SK-N-SH treated with all-trans-retinoic acid at 6 μM for 48 hours (cell line): ENCODE measurements at regions not wholly inside any gene's neighbourhood (a gene's known extent, or its start where the extent isn't known, plus 50 kb on each side); places are given as distances from the start of the nearest gene placed in this dataset.

Source experiments
- ATAC-seq: fragments of 200-7000 bp; cut with Tn5 transposase; 3 replicates; pipeline ENCODE4 v1.9.1; 2020; ENCODE audit warnings: mild to moderate bottlenecking, moderate library complexity
- ARNTL ChIP-seq: fragments of 450-650 bp; formaldehyde crosslinking; IDR thresholded peaks from 2 replicates; pipeline ENCODE4 v1.5.0; 2020; ENCODE audit warnings: low read depth, mild to moderate bottlenecking, moderate library complexity, borderline replicate concordance
- CREB5 ChIP-seq: fragments of 250-450 bp; sonication (Bioruptor Pico); IDR thresholded peaks from 2 replicates; pipeline ENCODE4 v1.5.1; 2020; ENCODE audit warnings: low read depth, mild to moderate bottlenecking, moderate library complexity
- CSRNP3 ChIP-seq: fragments of 250-450 bp; sonication (Bioruptor Pico); IDR thresholded peaks from 2 replicates; pipeline ENCODE4 v1.5.1; 2021; ENCODE audit warnings: mild to moderate bottlenecking, moderate library complexity
- ESRRG ChIP-seq: fragments of 250-450 bp; sonication (Bioruptor Pico); IDR thresholded peaks from 2 replicates; pipeline ENCODE4 v1.6.1; 2021; ENCODE audit warnings: mild to moderate bottlenecking
- GLIS3 ChIP-seq: fragments of 250-450 bp; sonication (Bioruptor Pico); IDR thresholded peaks from 2 replicates; pipeline ENCODE4 v1.5.0; 2020; ENCODE audit warnings: mild to moderate bottlenecking, moderate library complexity
- ISL1 ChIP-seq: fragments of 250-450 bp; sonication (Bioruptor Pico); IDR thresholded peaks from 2 replicates; pipeline ENCODE4 v2.1.2; 2022; ENCODE audit warnings: mild to moderate bottlenecking, moderate library complexity
- PATZ1 ChIP-seq: fragments of 250-450 bp; sonication (Bioruptor Pico); IDR thresholded peaks from 2 replicates; pipeline ENCODE4 v1.8.0; 2020; ENCODE audit warnings: mild to moderate bottlenecking, moderate library complexity, borderline replicate concordance
- POU6F1 ChIP-seq: fragments of 250-450 bp; sonication (Bioruptor Pico); IDR thresholded peaks from 2 replicates; pipeline ENCODE4 v1.8.0; 2021; ENCODE audit warnings: low read depth, mild to moderate bottlenecking, moderate library complexity, borderline replicate concordance
- PPARA ChIP-seq: fragments of 250-450 bp; sonication (Bioruptor Pico); IDR thresholded peaks from 2 replicates; pipeline ENCODE4 v1.5.0; 2020; ENCODE audit warnings: mild to moderate bottlenecking, borderline replicate concordance
- RARB ChIP-seq: fragments of 250-450 bp; sonication (Bioruptor Pico); IDR thresholded peaks from 2 replicates; pipeline ENCODE4 v1.8.0; 2021; ENCODE audit warnings: mild to moderate bottlenecking, moderate library complexity
- SNAI2 ChIP-seq: fragments of 250-450 bp; sonication (Bioruptor Pico); IDR thresholded peaks from 2 replicates; pipeline ENCODE4 v1.5.0; 2020; ENCODE audit warnings: mild to moderate bottlenecking, moderate library complexity
- TCF4 ChIP-seq: fragments of 250-450 bp; sonication (Bioruptor Pico); IDR thresholded peaks from 2 replicates; pipeline ENCODE4 v1.8.0; 2021; ENCODE audit warnings: mild to moderate bottlenecking, moderate library complexity, borderline replicate concordance
- TOX ChIP-seq: fragments of 250-450 bp; sonication (Bioruptor Pico); IDR thresholded peaks from 2 replicates; pipeline ENCODE4 v1.8.0; 2021; ENCODE audit warnings: mild to moderate bottlenecking, moderate library complexity, borderline replicate concordance
- TSHZ2 ChIP-seq: fragments of 250-450 bp; sonication (Bioruptor Pico); IDR thresholded peaks from 2 replicates; pipeline ENCODE4 v1.5.0; 2020; ENCODE audit warnings: mild to moderate bottlenecking, moderate library complexity
- ZC3H10 ChIP-seq: fragments of 250-450 bp; sonication (Bioruptor Pico); IDR thresholded peaks from 2 replicates; pipeline ENCODE4 v1.5.1; 2021; ENCODE audit warnings: mild to moderate bottlenecking, moderate library complexity
- ZFP3 ChIP-seq: fragments of 250-450 bp; sonication (Bioruptor Pico); IDR thresholded peaks from 2 replicates; pipeline ENCODE4 v1.5.0; 2020; ENCODE audit warnings: mild to moderate bottlenecking, moderate library complexity
- ZFP30 ChIP-seq: fragments of 450-650 bp; formaldehyde crosslinking; IDR thresholded peaks from 2 replicates; pipeline ENCODE4 v1.5.0; 2022; ENCODE audit warnings: mild to moderate bottlenecking, moderate library complexity
- ZNF565 ChIP-seq: fragments of 450-650 bp; formaldehyde crosslinking; conservative IDR thresholded peaks from 2 replicates; pipeline ENCODE4 v1.5.0; 2020; ENCODE audit warnings: low read depth, mild to moderate bottlenecking, moderate library complexity
- ZNF70 ChIP-seq: fragments of 450-650 bp; formaldehyde crosslinking; IDR thresholded peaks from 2 replicates; pipeline ENCODE4 v1.5.0; 2020; ENCODE audit warnings: mild to moderate bottlenecking, moderate library complexity
- ZNF8 ChIP-seq: fragments of 450-650 bp; formaldehyde crosslinking; IDR thresholded peaks from 2 replicates; pipeline ENCODE4 v1.5.0; 2020; ENCODE audit warnings: mild to moderate bottlenecking, moderate library complexity

- no peak for ATAC-seq
- TF ChIP-seq TOX (no peak), ARNTL (CRISPR knock-in tag) (no peak), GLIS3 (CRISPR knock-in tag) (no peak), PPARA (no peak), PATZ1 (CRISPR knock-in tag) (no peak), TSHZ2 (CRISPR knock-in tag) (no peak), ZC3H10 (CRISPR knock-in tag) (no peak), CREB5 (no peak), ZNF8 (no peak), RARB (CRISPR knock-in tag) (no peak), POU6F1 (CRISPR knock-in tag) (no peak)
- TF ChIP-seq, all 23 proteins: peak for 0
Measured at GRCh38 chr10:78600740-78601139, 468.0 kb upstream of the ZMIZ1 start.

- TF ChIP-seq ISL1 (no peak), ZNF565 (CRISPR knock-in tag) (no peak), GLIS3 (CRISPR knock-in tag) (no peak), ESRRG (CRISPR knock-in tag) (no peak), ZNF8 (no peak), SNAI2 (CRISPR knock-in tag) (no peak), ZFP3 (CRISPR knock-in tag) (no peak), TOX (no peak), TSHZ2 (CRISPR knock-in tag) (no peak), PPARA (no peak), TCF4 (CRISPR knock-in tag) (no peak), POU6F1 (CRISPR knock-in tag) (no peak), ZFP30 (CRISPR knock-in tag) (no peak), CSRNP3 (CRISPR knock-in tag) (no peak), ZNF70 (no peak), ARNTL (CRISPR knock-in tag) (no peak)
- no peak for ATAC-seq
Measured at GRCh38 chr10:78602201-78602932, 466.4 kb upstream of the ZMIZ1 start.
